ENCODE measurements at regions not wholly inside any gene's neighbourhood (a gene's known extent, or its start where the extent isn't known, plus 50 kb on each side); places are given as distances from the start of the nearest gene placed in this dataset.

DNA sequence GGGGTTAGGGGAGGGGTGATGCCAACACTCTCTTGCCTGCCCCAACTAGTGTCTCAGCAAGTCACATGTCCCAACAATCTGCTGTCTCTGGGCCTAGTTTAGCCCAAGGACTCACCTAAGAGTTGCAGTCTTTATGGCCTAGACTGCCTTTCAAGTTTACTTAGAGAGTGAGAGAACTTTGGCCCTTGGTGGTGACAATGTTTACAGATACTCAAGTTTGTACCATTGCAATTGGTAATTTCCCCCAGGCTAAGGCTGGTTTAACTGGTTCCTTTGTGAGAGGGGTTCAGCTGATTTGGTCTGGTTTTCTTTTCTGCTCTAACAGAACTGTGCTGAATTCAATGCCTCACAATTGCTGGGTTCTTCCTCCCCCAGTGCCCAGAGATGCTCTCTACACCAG lies 1279.9 kb upstream of the EYS start:
- Histone ChIP-seq H2BK15ac (ENCODE audit: low read length) (no peak overlapping the region), H2AFZ (ENCODE audit: low read length) (no peak overlapping the region), H2BK12ac (ENCODE audit: low read depth, low read length) (no peak overlapping the region), H4K91ac (replicated peaks; ENCODE audit: insufficient read length, low read length) (no peak overlapping the region), H4K8ac (ENCODE audit: extremely low read depth, insufficient read depth, low read length) (no peak overlapping the region), H2BK20ac (ENCODE audit: low read length) (no peak overlapping the region), H2AK5ac (ENCODE audit: low read depth, low read length) (no peak overlapping the region), H3K36me3 (ENCODE audit: control insufficient read depth in 2 of 4, insufficient read depth in 4 of 4, low read length in 3 of 4) (no peaks in the 10 kb centered on the region), H3K23ac (ENCODE audit: insufficient read length) (no peak overlapping the region), H3K4me2 (ENCODE audit: insufficient read depth in 1 of 2, low read depth in 2 of 2, low read length in 2 of 2) (no peak overlapping the region), H4K20me1 (replicated peaks in 1 of 2; ENCODE audit: control insufficient read depth in 1 of 2, insufficient read depth in 2 of 2, low read length in 2 of 2) (no peaks in the 10 kb centered on the region), H3K4me3 (ENCODE audit: extremely low read depth in 1 of 4, insufficient read depth in 2 of 4, low read depth in 3 of 4, low read length in 4 of 4) (no peak overlapping the region), H3K4me1 (replicated peaks in 1 of 4; ENCODE audit: control insufficient read depth in 3 of 4, insufficient read depth in 4 of 4, low read length in 3 of 4) (no peaks in the 10 kb centered on the region), H3K56ac (replicated peaks; ENCODE audit: insufficient read length, low read depth, low read length) (no peak overlapping the region), H2BK5ac (ENCODE audit: low read depth, low read length) (no peak overlapping the region), H3K79me2 (ENCODE audit: control insufficient read depth in 1 of 2, insufficient read depth in 2 of 2, low read length in 2 of 2) (no peaks in the 10 kb centered on the region), H3K23me2 (ENCODE audit: low read depth, low read length) (no peaks in the 10 kb centered on the region), H3K27me3 (replicated peaks in 1 of 4; ENCODE audit: control insufficient read depth in 3 of 4, extremely low read depth in 1 of 4, insufficient read depth in 3 of 4, low read length in 3 of 4) (no peaks in the 10 kb centered on the region), H3K18ac (ENCODE audit: extremely low read depth, low read length) (no peak overlapping the region), H3K9me3 (ENCODE audit: insufficient read depth in 2 of 2, low read depth in 1 of 2, low read length in 1 of 2) (peaks cover 2 to 5% of the 10 kb centered on the region in 2 experiments; a peak in 1 of 4 replicates), H3K27ac (ENCODE audit: low read depth, low read length) (no peak overlapping the region), H3K9ac (replicated peaks in 1 of 4; ENCODE audit: extremely low read depth in 1 of 4, low read depth in 3 of 4, low read length in 3 of 4) (no peak overlapping the region), H3K14ac (ENCODE audit: insufficient read length) (no peak overlapping the region), H4K5ac (ENCODE audit: insufficient read length, low read depth, low read length) (no peak overlapping the region), H3K79me1 (ENCODE audit: low read depth, low read length) (no peaks in the 10 kb centered on the region), H3K4ac (replicated peaks; ENCODE audit: insufficient read length, low read depth, low read length) (no peak overlapping the region), H2BK120ac (replicated peaks; ENCODE audit: low read depth, low read length) (no peak overlapping the region)
- POLR2A ChIA-PET (ENCODE audit: partially characterized antibody) = no interaction called here
- no peak for FAIRE-seq
- DNase-seq (ENCODE audit: low read depth in 1 of 2, low spot score in 2 of 2) = no peak
- CTCF ChIA-PET (ENCODE audit: partially characterized antibody) = interaction anchor here (1.6 kb wide), 1 partner anchor 23 kb away, joined by 3 read pairs; no protein-coding TSS in a partner anchor
- TF ChIP-seq POLR2A (IDR thresholded peaks at IDR 0.05; ENCODE audit: control extremely low read depth in 1 of 2, low read depth in 2 of 2, low read length in 2 of 2) (no peak), RNF2 (IDR thresholded peaks at IDR 0.05; ENCODE audit: borderline replicate concordance, low read depth, low read length, missing control alignments, poor library complexity, severe bottlenecking) (no peak), EP300 (IDR thresholded peaks at IDR 0.05; ENCODE audit: borderline replicate concordance in 1 of 2, low read depth in 2 of 2, low read length in 2 of 2) (no peak), SP2 (IDR thresholded peaks at IDR 0.05; ENCODE audit: low read length) (no peak), EZH2 (IDR thresholded peaks at IDR 0.05; ENCODE audit: low read depth, low read length, severe bottlenecking) (no peak), JUN (IDR thresholded peaks at IDR 0.05; ENCODE audit: low read depth, low read length) (no peak), BACH1 (IDR thresholded peaks at IDR 0.05; ENCODE audit: low read length) (no peak), CBX5 (IDR thresholded peaks at IDR 0.05; ENCODE audit: low read depth, low read length) (no peak), TBP (IDR thresholded peaks at IDR 0.05; ENCODE audit: low read depth, low read length) (no peak)
- TF ChIP-seq, protein P1, sequence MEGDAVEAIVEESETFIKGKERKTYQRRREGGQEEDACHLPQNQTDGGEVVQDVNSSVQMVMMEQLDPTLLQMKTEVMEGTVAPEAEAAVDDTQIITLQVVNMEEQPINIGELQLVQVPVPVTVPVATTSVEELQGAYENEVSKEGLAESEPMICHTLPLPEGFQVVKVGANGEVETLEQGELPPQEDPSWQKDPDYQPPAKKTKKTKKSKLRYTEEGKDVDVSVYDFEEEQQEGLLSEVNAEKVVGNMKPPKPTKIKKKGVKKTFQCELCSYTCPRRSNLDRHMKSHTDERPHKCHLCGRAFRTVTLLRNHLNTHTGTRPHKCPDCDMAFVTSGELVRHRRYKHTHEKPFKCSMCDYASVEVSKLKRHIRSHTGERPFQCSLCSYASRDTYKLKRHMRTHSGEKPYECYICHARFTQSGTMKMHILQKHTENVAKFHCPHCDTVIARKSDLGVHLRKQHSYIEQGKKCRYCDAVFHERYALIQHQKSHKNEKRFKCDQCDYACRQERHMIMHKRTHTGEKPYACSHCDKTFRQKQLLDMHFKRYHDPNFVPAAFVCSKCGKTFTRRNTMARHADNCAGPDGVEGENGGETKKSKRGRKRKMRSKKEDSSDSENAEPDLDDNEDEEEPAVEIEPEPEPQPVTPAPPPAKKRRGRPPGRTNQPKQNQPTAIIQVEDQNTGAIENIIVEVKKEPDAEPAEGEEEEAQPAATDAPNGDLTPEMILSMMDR (IDR thresholded peaks at IDR 0.05; ENCODE audit: control extremely low read depth in 1 of 3, insufficient read depth in 1 of 3, low read depth in 1 of 3, low read length in 3 of 3) = no peak
- TF ChIP-seq, protein P2, sequence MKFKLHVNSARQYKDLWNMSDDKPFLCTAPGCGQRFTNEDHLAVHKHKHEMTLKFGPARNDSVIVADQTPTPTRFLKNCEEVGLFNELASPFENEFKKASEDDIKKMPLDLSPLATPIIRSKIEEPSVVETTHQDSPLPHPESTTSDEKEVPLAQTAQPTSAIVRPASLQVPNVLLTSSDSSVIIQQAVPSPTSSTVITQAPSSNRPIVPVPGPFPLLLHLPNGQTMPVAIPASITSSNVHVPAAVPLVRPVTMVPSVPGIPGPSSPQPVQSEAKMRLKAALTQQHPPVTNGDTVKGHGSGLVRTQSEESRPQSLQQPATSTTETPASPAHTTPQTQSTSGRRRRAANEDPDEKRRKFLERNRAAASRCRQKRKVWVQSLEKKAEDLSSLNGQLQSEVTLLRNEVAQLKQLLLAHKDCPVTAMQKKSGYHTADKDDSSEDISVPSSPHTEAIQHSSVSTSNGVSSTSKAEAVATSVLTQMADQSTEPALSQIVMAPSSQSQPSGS (IDR thresholded peaks at IDR 0.05; ENCODE audit: low read length) = no peak

Measured in H1 (cell line).